T-cell (primary cell): ENCODE measurements at regions not wholly inside any gene's neighbourhood (a gene's known extent, or its start where the extent isn't known, plus 50 kb on each side); places are given as distances from the start of the nearest gene placed in this dataset.

Source experiments
- ATAC-seq, 4 experiments: fragments of 200-7000 bp in 3 of 4; fragments of 150-1000 bp in 1 of 4; cut with Tn5 transposase; replicated peaks in 1 of 4; 1 replicate in 3 of 4; 2 replicates in 1 of 4; pipeline ENCODE4 v1.10.0; 2021; ENCODE audit warnings: moderate library complexity in 3 of 4, mild to moderate bottlenecking in 2 of 4, moderate number of reproducible peaks in 1 of 4
- CTCF ChIA-PET, 2 donors: fragments of 300-600 bp; sonication (Branson Sonifier 250); formaldehyde crosslinking; loops; one replicate each; lab custom pipeline; 2022; ENCODE audit warnings: antibody characterized with exemption in 2 of 2; lab: Charles Lee
- POLR2A ChIA-PET, 2 donors: fragments of 300-600 bp; sonication (Branson Sonifier 250); formaldehyde crosslinking; loops; one replicate each; lab custom pipeline; 2022; ENCODE audit warnings: antibody characterized with exemption in 2 of 2; lab: Charles Lee
- DNase-seq, 35 experiments: peaks; one replicate each; pipeline versions ENCODE4 v3.0.0 to v3.0.0-alpha.2; 2013 to 2023
- H3K27ac ChIP-seq: one replicate; pipeline ENCODE4 v1.5.1; 2013; ENCODE audit warnings: low read length
- H3K27me3 ChIP-seq, 2 experiments: replicated peaks in 1 of 2; 1 replicate in 1 of 2; 2 replicates in 1 of 2; pipeline versions ENCODE4 v1.6.1 to v1.7.0; 2013; ENCODE audit warnings: low read length in 1 of 2, mixed read lengths in 1 of 2; ENCODE audit not compliant: control insufficient read depth in 2 of 2, insufficient read depth in 2 of 2; ENCODE audit errors: extremely low read depth in 1 of 2
- H3K36me3 ChIP-seq, 2 donors: 1 replicate in 1 of 2; 2 replicates in 1 of 2; pipeline versions ENCODE4 v1.6.1 to v1.7.0; 2013; ENCODE audit warnings: low read length in 1 of 2; ENCODE audit not compliant: control insufficient read depth in 2 of 2, insufficient read depth in 1 of 2; ENCODE audit errors: extremely low read depth in 1 of 2
- H3K4me1 ChIP-seq, 2 experiments: 1 replicate in 1 of 2; 2 replicates in 1 of 2; pipeline versions ENCODE4 v1.6.1 to v1.7.0; 2013; ENCODE audit warnings: low read length in 2 of 2, mixed read lengths in 1 of 2; ENCODE audit not compliant: insufficient read depth in 2 of 2, control insufficient read depth in 1 of 2; ENCODE audit errors: extremely low read depth in 1 of 2
- H3K4me3 ChIP-seq, 2 donors: 1 replicate in 1 of 2; 2 replicates in 1 of 2; pipeline versions ENCODE4 v1.5.1 to v1.7.0; 2013; ENCODE audit warnings: mild to moderate bottlenecking in 2 of 2, low read length in 1 of 2, moderate library complexity in 1 of 2; ENCODE audit not compliant: control insufficient read depth in 1 of 2; ENCODE audit errors: extremely low read depth in 1 of 2
- H3K9me3 ChIP-seq: 2 replicates; pipeline ENCODE4 v1.7.0; 2013
- H3K27ac Mint-ChIP-seq, 2 donors: one replicate each; pipeline ENCODE4 v1.8.0; 2020 to 2021; ENCODE audit warnings: mild to moderate bottlenecking in 2 of 2, mixed read lengths in 2 of 2
- H3K27me3 Mint-ChIP-seq, 2 donors: one replicate each; pipeline ENCODE4 v1.8.0; 2021 to 2022; ENCODE audit warnings: mixed read lengths in 2 of 2
- H3K36me3 Mint-ChIP-seq: one replicate; pipeline ENCODE4 v1.8.0; 2021; ENCODE audit warnings: mixed read lengths
- H3K4me1 Mint-ChIP-seq, 3 donors: one replicate each; pipeline ENCODE4 v1.8.0; 2020 to 2022; ENCODE audit warnings: mixed read lengths in 3 of 3, mild to moderate bottlenecking in 1 of 3
- H3K4me3 Mint-ChIP-seq, 3 donors: one replicate each; pipeline ENCODE4 v1.8.0; 2020 to 2022; ENCODE audit warnings: mild to moderate bottlenecking in 3 of 3, mixed read lengths in 3 of 3, moderate library complexity in 3 of 3
- H3K9me3 Mint-ChIP-seq, 3 donors: one replicate each; pipeline ENCODE4 v1.8.0; 2020 to 2022; ENCODE audit warnings: mixed read lengths in 3 of 3
- WGBS: methylation state at CpG from one replicate; pipeline ENCODE4 v1.1.5; 2013; ENCODE audit warnings: missing lambda C conversion rate; ENCODE audit not compliant: insufficient coverage; 5-methylcytosine and 5-hydroxymethylcytosine counted together

GRCh38 chr3:40985195-40985594 lies 214.1 kb upstream of the CTNNB1 start:
- H3K4me3 Mint-ChIP-seq = no peak overlapping the region
- Histone ChIP-seq H3K27ac (no peak overlapping the region), H3K27me3 (peaks cover 0 to 5% of the 10 kb centered on the region in 2 experiments), H3K4me3 (no peak overlapping the region), H3K4me1 (no peaks in the 10 kb centered on the region), H3K36me3 (no peaks in the 10 kb centered on the region), H3K9me3 (no peaks in the 10 kb centered on the region)
- H3K4me1 Mint-ChIP-seq = peaks cover 7 to 10% (median 10%) of the 10 kb centered on the region in 3 donors
- no peaks in the 10 kb centered on the region for H3K36me3 Mint-ChIP-seq
- 100% methylated on average over 1 of the region's 2 CpGs for WGBS
- H3K27me3 Mint-ChIP-seq = peaks cover 19 to 22% of the 10 kb centered on the region in 2 donors
- DNase-seq (no peak), ATAC-seq (no peak)
- H3K9me3 Mint-ChIP-seq = peaks cover 0 to 4% (median 0%) of the 10 kb centered on the region in 3 donors
- CTCF ChIA-PET = no interaction called here
- H3K27ac Mint-ChIP-seq = no peak overlapping the region
- POLR2A ChIA-PET = no interaction called here

- CTCF ChIA-PET = no interaction called here
- ATAC-seq = no peak
- Histone ChIP-seq H3K27ac (no peak overlapping the region), H3K4me3 (no peak overlapping the region), H3K4me1 (no peaks in the 10 kb centered on the region), H3K27me3 (peaks cover 0 to 5% of the 10 kb centered on the region in 2 experiments), H3K9me3 (no peaks in the 10 kb centered on the region), H3K36me3 (no peaks in the 10 kb centered on the region)
- Mint-ChIP-seq H3K9me3 (peaks cover 0 to 4% (median 0%) of the 10 kb centered on the region in 3 donors), H3K36me3 (no peaks in the 10 kb centered on the region), H3K4me1 (no peaks in the 10 kb centered on the region), H3K27ac (no peak overlapping the region), H3K4me3 (no peak overlapping the region), H3K27me3 (peaks cover 9 to 12% of the 10 kb centered on the region in 2 donors)
- DNase-seq = no peak
- POLR2A ChIA-PET = no interaction called here
- WGBS = no CpG with 5 or more reads among the region's 1 CpG
Observed at GRCh38 chr3:40988468-40988867, 210.8 kb upstream of the CTNNB1 start.

GRCh38 chr3:40989141-40990061 lies 209.9 kb upstream of the CTNNB1 start:
- no peaks in the 10 kb centered on the region for H3K4me1 Mint-ChIP-seq
- no peak overlapping the region for H3K4me3 Mint-ChIP-seq
- no peaks in the 10 kb centered on the region for H3K36me3 Mint-ChIP-seq
- ChIA-PET CTCF (no interaction called here), POLR2A (no interaction called here)
- H3K27ac Mint-ChIP-seq = no peak overlapping the region
- Histone ChIP-seq H3K27ac (no peak overlapping the region), H3K27me3 (peaks cover 0 to 5% of the 10 kb centered on the region in 2 experiments), H3K36me3 (no peaks in the 10 kb centered on the region), H3K4me1 (no peaks in the 10 kb centered on the region), H3K9me3 (no peaks in the 10 kb centered on the region), H3K4me3 (no peak overlapping the region)
- ATAC-seq (no peak), DNase-seq (no peak)
- H3K27me3 Mint-ChIP-seq = peaks cover 8 to 11% of the 10 kb centered on the region in 2 donors
- WGBS = 57% methylated on average over 3 of the region's 6 CpGs
- peaks cover 0 to 4% (median 0%) of the 10 kb centered on the region in 3 donors for H3K9me3 Mint-ChIP-seq

GRCh38 chr3:40990062-40990456 lies 209.2 kb upstream of the CTNNB1 start:
- Histone ChIP-seq H3K27ac (no peak overlapping the region), H3K9me3 (no peaks in the 10 kb centered on the region), H3K4me3 (no peak overlapping the region), H3K27me3 (peaks cover 0 to 5% of the 10 kb centered on the region in 2 experiments), H3K36me3 (no peaks in the 10 kb centered on the region), H3K4me1 (no peaks in the 10 kb centered on the region)
- H3K36me3 Mint-ChIP-seq = no peaks in the 10 kb centered on the region
- H3K27ac Mint-ChIP-seq = no peak overlapping the region
- peaks cover 4 to 9% of the 10 kb centered on the region in 2 donors for H3K27me3 Mint-ChIP-seq
- H3K4me3 Mint-ChIP-seq = no peak overlapping the region
- H3K9me3 Mint-ChIP-seq = peaks cover 0 to 4% (median 0%) of the 10 kb centered on the region in 3 donors
- DNase-seq (no peak), ATAC-seq (no peak)
- ChIA-PET CTCF (no interaction called here), POLR2A (no interaction called here)
- WGBS = no CpG with 5 or more reads among the region's 1 CpG
- no peaks in the 10 kb centered on the region for H3K4me1 Mint-ChIP-seq

GRCh38 chr3:40992023-40992422 lies 207.3 kb upstream of the CTNNB1 start:
- Histone ChIP-seq H3K9me3 (no peaks in the 10 kb centered on the region), H3K4me1 (no peaks in the 10 kb centered on the region), H3K36me3 (no peaks in the 10 kb centered on the region), H3K27me3 (peaks cover 0 to 8% of the 10 kb centered on the region in 2 experiments), H3K27ac (no peak overlapping the region), H3K4me3 (no peak overlapping the region)
- no peaks in the 10 kb centered on the region for H3K4me1 Mint-ChIP-seq
- H3K36me3 Mint-ChIP-seq = no peaks in the 10 kb centered on the region
- ChIA-PET CTCF (no interaction called here), POLR2A (no interaction called here)
- ATAC-seq (no peak), DNase-seq (no peak)
- H3K27ac Mint-ChIP-seq = no peak overlapping the region
- peaks cover 4% of the 10 kb centered on the region in 2 donors for H3K27me3 Mint-ChIP-seq
- peaks cover 0 to 4% (median 0%) of the 10 kb centered on the region in 3 donors for H3K9me3 Mint-ChIP-seq
- H3K4me3 Mint-ChIP-seq = no peak overlapping the region

DNA sequence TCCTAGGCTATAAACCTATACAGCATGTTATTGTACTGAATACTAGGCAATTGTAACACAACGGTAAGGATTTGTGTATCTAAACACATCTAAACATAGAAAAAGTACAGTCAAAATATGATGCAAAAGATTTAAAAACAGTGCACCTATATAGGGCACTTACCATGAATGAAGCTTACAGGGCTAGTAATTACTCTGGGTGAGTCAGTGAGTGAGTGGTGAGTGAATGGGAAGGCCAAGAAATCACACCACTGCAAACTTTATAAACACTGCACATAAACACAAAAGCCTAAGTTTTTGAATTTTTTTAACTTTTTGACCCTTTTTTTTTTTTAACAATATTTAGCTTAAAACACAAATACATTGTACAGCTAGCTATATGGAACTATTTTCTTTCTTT lies 204.7 kb upstream of the CTNNB1 start:
- no peak overlapping the region for H3K27ac ChIP-seq
- WGBS = no CpG with 5 or more reads among the region's 1 CpG

More for the DNA sequence above, 204.7 kb upstream of the CTNNB1 start:
- Histone ChIP-seq H3K4me3 (no peak overlapping the region), H3K4me1 (no peaks in the 10 kb centered on the region), H3K9me3 (no peaks in the 10 kb centered on the region), H3K36me3 (no peaks in the 10 kb centered on the region), H3K27me3 (peaks cover 0 to 5% of the 10 kb centered on the region in 2 experiments)
- Mint-ChIP-seq H3K27me3 (peaks cover 0 to 3% of the 10 kb centered on the region in 2 donors), H3K4me3 (no peak overlapping the region), H3K9me3 (no peaks in the 10 kb centered on the region), H3K4me1 (no peaks in the 10 kb centered on the region), H3K27ac (no peak overlapping the region), H3K36me3 (no peaks in the 10 kb centered on the region)
- ChIA-PET POLR2A (interaction anchor here in 1 of 2 donors (0.6 kb wide), 1 partner anchor 44 kb away, joined by 3 read pairs; no protein-coding TSS in a partner anchor), CTCF (no interaction called here)
- no peak for ATAC-seq
- no peak for DNase-seq
